Esophagus squamous epithelium (tissue), 5 donors: ENCODE measurements at regions not wholly inside any gene's neighbourhood (a gene's known extent, or its start where the extent isn't known, plus 50 kb on each side); places are given as distances from the start of the nearest gene placed in this dataset.

ENCODE experiments used
- DNase-seq: peaks from one replicate; lab custom pipeline; 2025; lab: John Stamatoyannopoulos, UW
- H3K27ac ChIP-seq, 4 donors: fragments of 200-600 bp; sonication (generic); one replicate each; pipeline ENCODE4 v1.5.1; 2016 to 2019; ENCODE audit warnings: mild to moderate bottlenecking in 1 of 4
- H3K27me3 ChIP-seq, 4 donors: fragments of 200-600 bp; sonication (generic); 1 replicate in 3 of 4; 2 replicates in 1 of 4; pipeline versions ENCODE4 v1.5.1 to v1.6.0; 2017 to 2021; ENCODE audit warnings: antibody characterized with exemption in 1 of 4
- H3K36me3 ChIP-seq, 3 donors: fragments of 200-600 bp; sonication (generic); one replicate each; pipeline ENCODE4 v1.5.1; 2016 to 2019
- H3K4me1 ChIP-seq, 3 donors: fragments of 200-600 bp; sonication (generic); one replicate each; pipeline ENCODE4 v1.5.1; 2017 to 2019
- H3K4me3 ChIP-seq, 4 donors: fragments of 200-600 bp; sonication (generic); 1 replicate in 3 of 4; 2 replicates in 1 of 4; pipeline ENCODE4 v1.5.1; 2016 to 2019; ENCODE audit warnings: mild to moderate bottlenecking in 2 of 4, moderate library complexity in 1 of 4
- H3K9me3 ChIP-seq, 3 donors: fragments of 200-600 bp; sonication (generic); one replicate each; pipeline ENCODE4 v1.5.1; 2016 to 2019
- CTCF ChIP-seq, 6 experiments: fragments of 450-650 bp in 4 of 6; fragments of 200-600 bp in 2 of 6; sonication (generic) in 2 of 6; IDR thresholded peaks; one replicate each; pipeline ENCODE4 v1.5.1; 2016 to 2019; ENCODE audit warnings: antibody characterized with exemption in 6 of 6, mild to moderate bottlenecking in 4 of 6, moderate library complexity in 4 of 6
- POLR2A ChIP-seq, 4 donors: fragments of 450-650 bp; IDR thresholded peaks; one replicate each; pipeline ENCODE4 v1.6.1; 2017; ENCODE audit warnings: antibody characterized with exemption in 4 of 4, mild to moderate bottlenecking in 4 of 4, moderate library complexity in 3 of 4
- WGBS, 2 donors: methylation state at CpG; one replicate each; pipeline ENCODE4 v1.1.5; 2018; 5-methylcytosine and 5-hydroxymethylcytosine counted together
- intact Hi-C: fragments of 100-400 bp; cut with DNase I; formaldehyde crosslinking; loops from one replicate; pipeline ENCODE4 v1.15.0; 2022
- donor health status: DM: yes; HTN: yes; CAD: no.

GRCh38 chr9:80516679-80517078, 944.9 kb downstream of the TLE4 start:
- H3K9me3 ChIP-seq = no peaks in the 10 kb centered on the region
- 67 to 69% methylated on average over 3 of the region's 3 CpGs for WGBS, 2 donors
- no peaks in the 10 kb centered on the region for H3K27me3 ChIP-seq
- no peak overlapping the region for H3K27ac ChIP-seq
- H3K4me3 ChIP-seq = no peak overlapping the region
- TF ChIP-seq POLR2A (IDR thresholded peaks at IDR 0.05) (no peak), CTCF (IDR thresholded peaks at IDR 0.05) (no peak)
- no peak for DNase-seq
- no peaks in the 10 kb centered on the region for H3K36me3 ChIP-seq
- H3K4me1 ChIP-seq = no peaks in the 10 kb centered on the region
- intact Hi-C loops = no loop called here

- Histone ChIP-seq H3K9me3 (no peaks in the 10 kb centered on the region), H3K4me1 (peaks cover 0 to 4% (median 0%) of the 10 kb centered on the region in 3 donors), H3K27me3 (no peaks in the 10 kb centered on the region), H3K27ac (no peak overlapping the region), H3K36me3 (no peaks in the 10 kb centered on the region), H3K4me3 (no peak overlapping the region)
- WGBS, 2 donors = 57 to 65% methylated on average over 1 of the region's 1 CpG
- intact Hi-C loops = no loop called here
- TF ChIP-seq CTCF (IDR thresholded peaks at IDR 0.05) (peak in 1 of 6 experiments; percentile 15), POLR2A (IDR thresholded peaks at IDR 0.05) (no peak)
- DNase-seq = no peak
Observed at GRCh38 chr9:80509358-80509757, 937.6 kb downstream of the TLE4 start.

- intact Hi-C loops = no loop called here
- DNase-seq = no peak
Observed at GRCh38 chr9:80507611-80508010, 935.8 kb downstream of the TLE4 start.

GRCh38 chr9:80504601-80505230, 933.0 kb downstream of the TLE4 start:
- H3K27me3 ChIP-seq = no peaks in the 10 kb centered on the region
- TF ChIP-seq CTCF (IDR thresholded peaks at IDR 0.05) = no peak
- TF ChIP-seq POLR2A (IDR thresholded peaks at IDR 0.05) = no peak
- peak overlapping the region in 2 of 4 donors; percentile 15 to 55 for H3K27ac ChIP-seq
- WGBS, 2 donors = 47 to 56% methylated on average over 7 of the region's 7 CpGs
- no peaks in the 10 kb centered on the region for H3K9me3 ChIP-seq
- no peak overlapping the region for H3K4me3 ChIP-seq
- intact Hi-C loops = no loop called here
- H3K4me1 ChIP-seq = peaks cover 0 to 15% (median 5%) of the 10 kb centered on the region in 3 donors
- no peak for DNase-seq
- no peaks in the 10 kb centered on the region for H3K36me3 ChIP-seq

More at GRCh38 chr9:80507611-80508010, 935.8 kb downstream of the TLE4 start:
- no peaks in the 10 kb centered on the region for H3K27me3 ChIP-seq
- H3K27ac ChIP-seq = no peak overlapping the region
- H3K36me3 ChIP-seq = no peaks in the 10 kb centered on the region
- no peak overlapping the region for H3K4me3 ChIP-seq
- H3K9me3 ChIP-seq = no peaks in the 10 kb centered on the region
- TF ChIP-seq CTCF (IDR thresholded peaks at IDR 0.05) = no peak
- peaks cover 0 to 15% (median 5%) of the 10 kb centered on the region in 3 donors for H3K4me1 ChIP-seq
- WGBS, 2 donors = 40 to 65% methylated on average over 3 of the region's 3 CpGs

- H3K9me3 ChIP-seq = no peaks in the 10 kb centered on the region
- peak overlapping the region in 1 of 4 donors; percentile 55 for H3K27ac ChIP-seq
- intact Hi-C loops = no loop called here
Observed at GRCh38 chr9:80503671-80504281, 932.0 kb downstream of the TLE4 start.

More at GRCh38 chr9:80503671-80504281, 932.0 kb downstream of the TLE4 start:
- no peak for DNase-seq
- peaks cover 0 to 15% (median 5%) of the 10 kb centered on the region in 3 donors for H3K4me1 ChIP-seq
- TF ChIP-seq CTCF (IDR thresholded peaks at IDR 0.05) = no peak
- no peak for TF ChIP-seq POLR2A (IDR thresholded peaks at IDR 0.05)
- 21 to 35% methylated on average over 2 of the region's 2 CpGs for WGBS, 2 donors
- no peaks in the 10 kb centered on the region for H3K36me3 ChIP-seq
- no peak overlapping the region for H3K4me3 ChIP-seq
- H3K27me3 ChIP-seq = no peaks in the 10 kb centered on the region
